ENCODE measurements at regions not wholly inside any gene's neighbourhood (a gene's known extent, or its start where the extent isn't known, plus 50 kb on each side); places are given as distances from the start of the nearest gene placed in this dataset.

DNA sequence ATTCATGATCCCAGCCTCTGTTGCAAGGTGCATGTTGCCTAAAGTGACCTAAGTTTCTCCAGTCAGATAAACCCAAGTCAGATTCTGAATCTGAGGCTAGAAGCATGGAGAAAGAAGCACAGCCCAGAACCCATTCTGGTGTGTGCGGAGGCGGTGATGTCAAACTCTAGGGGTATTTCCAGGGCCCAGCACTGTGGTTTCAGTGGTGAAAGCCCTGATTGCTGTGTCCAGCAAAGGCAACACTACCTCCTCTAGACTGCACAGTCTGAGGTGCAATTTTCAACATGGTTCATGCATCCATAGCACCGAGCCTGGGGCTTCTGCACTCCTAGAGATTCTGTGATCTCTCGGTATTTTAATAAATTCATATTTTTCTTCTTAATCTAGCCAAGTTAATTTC lies 264.8 kb upstream of the KLHL29 start:
- DNase-seq (ENCODE audit: low read depth, low spot score), result no peak

DNA sequence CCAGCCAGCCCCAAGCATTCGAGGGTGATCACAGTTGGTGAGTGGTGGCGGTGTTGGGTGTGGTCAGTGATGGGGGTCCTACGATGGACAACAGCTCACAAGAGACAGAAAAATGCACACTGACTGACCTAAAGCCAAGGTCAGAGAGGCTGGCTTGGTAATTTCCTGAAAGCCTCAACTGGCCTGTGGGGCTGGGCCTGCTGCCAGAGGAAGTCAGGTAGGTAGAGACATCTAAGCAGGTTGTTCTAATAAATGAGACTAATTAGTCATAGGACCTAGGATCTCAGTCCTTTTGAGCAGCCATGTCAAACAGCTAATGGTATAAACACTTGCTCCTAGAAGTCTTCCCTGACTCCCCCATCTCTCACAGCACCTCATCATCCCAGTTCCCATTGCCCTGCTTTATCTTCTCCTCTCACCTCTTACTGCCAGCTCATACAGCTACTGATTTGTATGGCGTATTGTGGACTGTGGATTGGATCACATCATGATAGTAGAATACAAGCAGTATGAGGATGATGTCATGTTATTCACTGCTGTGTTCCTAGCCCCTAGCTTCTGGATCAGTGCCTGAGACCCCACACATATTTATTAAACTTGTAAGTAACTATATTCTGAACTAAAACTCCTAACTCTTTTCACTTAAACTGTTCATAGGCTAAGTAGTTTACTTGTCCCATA lies 262.9 kb upstream of the KLHL29 start:
- no peak for DNase-seq (ENCODE audit: low read depth, low spot score)

DNA sequence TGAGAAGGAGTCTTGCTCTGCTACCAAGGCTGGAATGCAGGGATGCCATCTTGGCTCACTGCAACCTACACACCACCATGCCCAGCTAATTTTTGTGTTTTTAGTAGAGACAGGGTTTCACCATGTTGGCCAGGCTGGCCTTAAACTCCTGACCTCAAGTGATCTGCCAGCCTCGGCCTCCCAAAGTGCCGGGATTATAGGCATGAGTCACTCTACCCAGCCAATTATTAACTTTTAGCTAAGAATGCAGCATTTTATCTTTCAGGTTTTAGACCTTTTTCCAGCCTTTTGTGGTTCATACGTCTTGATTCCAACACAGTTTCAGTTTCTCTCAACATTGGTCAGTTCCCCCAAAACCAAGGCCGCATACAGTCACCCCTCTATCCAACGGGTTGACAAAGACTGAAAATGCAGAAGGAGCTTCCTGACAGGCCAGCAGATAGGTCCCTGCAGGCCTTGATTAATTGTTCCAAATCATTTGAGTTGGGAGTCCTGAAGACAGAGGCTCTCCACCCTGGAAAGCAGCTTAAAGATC lies 262.2 kb upstream of the KLHL29 start:
- no peak for DNase-seq (ENCODE audit: low read depth, low spot score)

DNA sequence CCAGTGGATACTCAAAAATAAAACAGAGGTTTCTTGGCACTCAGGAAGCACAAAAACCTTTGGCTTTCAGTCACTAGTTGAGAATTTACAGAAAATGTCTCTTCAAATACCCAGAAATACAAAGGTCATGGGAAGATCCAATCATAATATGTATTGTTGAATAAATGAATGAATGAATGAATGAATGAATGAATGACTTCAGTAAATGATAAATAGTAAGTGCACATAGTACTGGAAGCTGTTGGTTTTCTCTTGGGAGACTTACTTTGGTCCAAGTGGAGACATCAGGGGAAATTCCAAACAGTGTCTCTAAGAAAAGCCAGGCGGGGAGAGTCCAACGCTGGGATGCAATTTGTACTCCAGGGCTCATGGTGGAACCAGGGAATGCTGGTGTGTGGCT lies 261.3 kb upstream of the KLHL29 start:
- no peak for DNase-seq (ENCODE audit: low read depth, low spot score)

DNA sequence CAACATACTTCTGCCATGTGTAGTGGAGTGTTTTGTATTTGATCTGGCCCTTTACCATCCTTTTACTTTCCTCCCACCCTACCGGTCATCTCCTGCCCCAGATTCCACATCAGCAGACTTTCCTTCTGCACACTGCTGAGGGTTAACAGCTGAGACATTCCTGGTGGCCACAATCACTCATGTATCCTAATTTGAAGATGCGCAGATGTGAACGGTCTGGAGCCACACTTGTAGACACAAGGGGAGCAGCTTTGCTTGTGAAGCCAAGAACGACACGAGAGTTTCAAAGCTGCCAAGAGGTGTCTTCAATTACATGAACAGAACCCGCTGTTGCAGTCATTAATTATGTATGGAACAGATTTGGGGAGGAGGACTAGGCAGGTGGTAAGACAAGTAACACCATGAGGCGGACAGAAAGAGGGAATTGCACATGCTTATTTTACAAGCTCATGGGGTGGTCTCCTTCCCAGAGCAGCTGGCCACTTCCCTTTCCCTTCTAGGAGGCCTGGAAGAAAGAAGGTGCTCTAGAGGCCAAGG lies 260.7 kb upstream of the KLHL29 start:
- DNase-seq (ENCODE audit: low read depth, low spot score), result no peak

DNA sequence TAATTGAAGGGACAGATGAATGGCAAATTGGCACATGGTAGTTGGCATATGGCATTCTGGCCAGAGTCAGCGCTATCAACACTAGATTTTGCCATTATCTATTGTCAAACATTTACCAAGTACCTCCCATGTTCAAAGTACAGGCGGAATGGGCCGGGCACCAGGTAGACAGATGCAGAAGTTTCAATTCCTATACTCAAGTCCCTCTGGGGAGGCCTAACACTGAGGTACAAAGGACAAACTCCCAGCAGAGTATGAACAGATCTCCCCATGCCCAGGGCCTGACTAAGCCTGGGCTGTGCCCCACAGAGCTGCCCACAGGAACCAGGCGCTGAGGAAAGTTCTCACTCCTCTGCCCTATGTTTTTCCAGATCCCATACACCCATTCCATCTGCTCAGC lies 257.5 kb upstream of the KLHL29 start:
- no peak for DNase-seq (ENCODE audit: low read depth, low spot score)

DNA sequence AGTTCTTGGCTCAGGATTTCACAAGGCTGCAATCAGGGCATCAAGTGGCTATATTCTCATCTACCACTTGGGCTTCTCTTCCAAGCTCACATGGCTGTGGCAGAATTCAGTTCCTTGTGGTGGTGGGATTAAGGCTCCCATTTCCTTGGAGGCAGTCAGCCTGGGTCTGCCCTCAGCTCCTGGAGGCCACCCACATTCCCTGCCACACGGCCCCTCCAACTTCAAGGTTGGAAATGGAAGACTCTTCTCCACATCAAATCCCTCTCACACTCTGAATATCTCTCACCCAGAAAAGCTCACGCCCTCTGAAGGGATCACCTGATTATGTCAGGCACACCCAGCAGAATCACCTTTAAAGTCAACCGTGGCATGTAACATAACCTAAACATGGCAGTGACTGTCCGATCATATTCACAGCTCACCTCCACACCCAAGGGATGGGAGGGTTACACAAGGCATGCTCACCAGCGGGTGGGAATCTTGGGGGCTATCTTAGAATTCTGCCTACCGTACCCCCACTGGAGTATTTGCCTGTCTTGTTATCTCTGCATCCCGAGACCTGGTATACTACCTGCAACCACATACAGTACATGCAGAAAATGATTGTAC lies 256.2 kb upstream of the KLHL29 start:
- no peak for DNase-seq (ENCODE audit: low read depth, low spot score)

DNA sequence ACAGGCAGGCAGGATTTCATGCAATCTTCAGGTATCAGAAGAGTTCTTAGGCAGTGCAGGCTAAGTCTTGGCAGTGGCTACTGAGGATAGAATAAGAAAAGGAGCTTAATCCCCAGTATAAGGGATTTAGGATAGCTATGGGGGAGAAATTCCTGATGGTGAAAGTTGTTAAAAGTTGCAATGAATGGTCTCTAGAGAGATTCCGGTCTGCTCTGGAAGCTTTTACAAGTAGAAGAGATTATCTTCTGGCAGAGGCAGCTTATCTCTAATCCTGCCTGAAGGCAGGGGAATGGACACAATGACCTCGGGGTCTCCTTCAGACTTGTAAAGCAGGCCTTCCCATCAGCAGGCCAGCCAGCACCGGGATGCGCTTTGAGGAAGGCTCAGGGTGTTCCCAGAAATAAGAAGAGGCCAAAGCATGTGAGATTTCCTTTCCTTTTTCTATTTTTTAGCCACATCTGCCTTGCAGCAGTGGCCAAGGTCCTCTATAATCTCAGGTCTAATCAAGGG lies 253.9 kb upstream of the KLHL29 start:
- no peak for DNase-seq (ENCODE audit: low read depth, low spot score)

DNA sequence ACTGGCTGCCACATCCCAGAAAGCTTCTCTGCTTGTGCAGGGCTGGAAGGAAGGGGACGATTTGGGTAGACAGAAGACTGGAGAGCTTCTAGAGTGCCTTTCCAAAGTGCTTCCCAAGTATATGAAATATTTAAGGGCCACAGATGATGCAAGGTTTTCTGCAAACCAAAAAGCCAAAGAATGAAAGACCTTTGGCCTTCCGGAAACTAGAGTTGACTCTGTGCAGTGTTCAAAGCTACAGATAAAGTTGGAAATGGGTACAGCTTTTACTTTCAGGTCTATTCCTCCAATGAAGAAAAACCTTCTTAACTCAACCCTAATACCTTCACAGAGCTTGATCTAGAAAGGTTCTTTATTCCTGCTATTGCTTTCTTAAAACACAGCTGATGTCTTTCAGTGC lies 253.0 kb upstream of the KLHL29 start:
- DNase-seq (ENCODE audit: low read depth, low spot score), result no peak

DNA sequence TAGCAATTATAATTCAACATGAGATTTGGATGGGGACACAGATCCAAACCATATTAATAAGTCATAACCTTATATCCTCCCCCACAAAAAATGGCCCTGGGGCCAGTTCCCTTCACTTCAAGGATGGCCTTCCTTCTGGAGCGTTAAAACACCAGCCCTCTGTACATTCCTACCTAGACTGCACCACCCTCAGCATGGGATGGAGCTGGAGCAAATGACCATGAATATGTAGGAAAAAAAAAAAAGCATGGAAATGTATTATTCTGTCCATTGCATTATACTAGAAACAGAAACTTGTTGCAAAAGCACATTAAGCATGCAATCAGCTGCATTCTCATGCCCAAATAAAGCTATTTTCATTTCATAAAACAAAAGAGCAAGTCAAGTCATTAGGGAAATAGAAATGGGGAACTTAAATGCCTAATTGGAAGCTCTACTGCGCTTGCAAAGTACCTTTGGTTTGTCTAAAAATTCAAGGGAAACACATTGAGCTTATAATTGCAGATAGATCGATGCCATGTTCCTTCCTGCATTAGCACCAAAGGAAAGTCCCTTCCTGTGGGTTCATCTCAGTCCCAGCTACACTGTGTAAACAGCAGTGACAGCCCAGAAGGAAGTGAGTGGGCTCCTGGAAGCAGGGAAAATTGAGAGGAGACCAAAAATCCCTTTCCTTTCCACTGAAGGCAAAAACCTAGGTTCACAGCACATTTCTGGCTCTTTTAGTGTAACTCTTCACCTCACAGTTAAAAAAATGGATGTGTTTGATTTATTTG lies 252.0 kb upstream of the KLHL29 start:
- DNase-seq (ENCODE audit: low read depth, low spot score), result no peak

DNA sequence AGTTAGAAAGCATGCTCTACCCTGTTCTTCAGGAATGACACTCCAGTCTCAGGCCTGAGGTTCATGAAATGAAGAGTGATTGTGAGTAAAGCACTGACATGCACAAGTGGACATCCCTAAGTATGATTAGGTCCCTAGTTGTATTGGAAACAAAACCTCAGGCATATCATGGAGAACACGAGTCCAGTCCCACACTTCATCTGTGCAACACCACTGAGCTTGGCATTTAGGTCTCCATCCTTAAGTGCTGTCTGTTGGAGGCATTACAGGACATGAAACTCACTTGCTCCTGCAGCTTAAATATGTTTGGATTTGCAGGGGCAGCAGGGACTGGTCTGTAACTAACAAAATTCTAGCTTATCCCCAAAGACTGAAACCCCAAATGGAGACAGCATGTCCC lies 250.3 kb upstream of the KLHL29 start:
- DNase-seq (ENCODE audit: low read depth, low spot score), result no peak

DNA sequence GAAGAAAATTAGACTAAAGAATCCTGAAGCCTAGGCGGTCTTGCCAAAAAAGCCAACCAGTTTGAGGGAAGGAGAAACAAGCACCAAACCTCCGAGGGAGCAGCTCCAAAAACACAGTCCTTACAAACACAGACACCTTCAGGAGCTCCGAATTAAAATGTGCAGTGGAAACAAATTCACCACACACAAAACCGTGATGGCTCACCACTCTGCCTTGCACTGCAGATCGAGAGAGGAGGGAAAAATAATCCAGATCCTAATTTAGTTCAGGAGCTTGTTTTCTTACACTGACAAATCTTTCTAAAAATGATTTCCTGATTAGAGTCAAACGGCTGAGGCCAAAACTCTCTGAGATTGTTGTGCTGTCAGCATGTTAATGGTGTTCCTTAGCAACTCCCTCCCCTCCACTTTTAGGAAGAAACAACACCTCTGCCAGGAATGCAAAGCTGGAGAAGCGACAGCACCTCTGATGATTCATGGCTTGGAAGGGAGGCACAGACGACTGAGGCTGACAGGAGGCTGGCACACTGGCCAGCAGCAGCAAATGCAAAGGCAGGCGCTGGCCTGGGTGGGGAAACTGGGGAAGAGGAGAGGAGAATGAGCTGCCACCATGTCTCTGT lies 249.4 kb upstream of the KLHL29 start:
- DNase-seq (ENCODE audit: low read depth, low spot score), result no peak

DNA sequence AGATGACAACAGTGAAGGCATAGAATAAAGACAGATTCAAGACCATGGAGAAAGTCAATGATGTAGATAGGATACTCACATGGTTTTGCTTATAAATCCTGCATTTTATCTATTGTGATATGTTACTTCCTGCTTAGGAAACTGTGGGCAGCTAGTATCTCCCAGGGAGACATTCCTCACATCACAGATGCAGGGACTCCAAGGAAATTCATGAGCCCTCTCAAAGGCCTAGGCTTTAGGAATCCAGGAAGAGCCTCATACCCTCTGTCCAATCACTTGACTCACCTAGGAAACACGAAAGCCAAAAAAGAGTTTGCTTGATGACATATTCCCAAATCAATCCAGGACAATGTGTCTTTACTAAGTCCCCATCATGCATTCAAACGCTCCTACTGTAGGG lies 247.8 kb upstream of the KLHL29 start:
- no peak for DNase-seq (ENCODE audit: low read depth, low spot score)

DNA sequence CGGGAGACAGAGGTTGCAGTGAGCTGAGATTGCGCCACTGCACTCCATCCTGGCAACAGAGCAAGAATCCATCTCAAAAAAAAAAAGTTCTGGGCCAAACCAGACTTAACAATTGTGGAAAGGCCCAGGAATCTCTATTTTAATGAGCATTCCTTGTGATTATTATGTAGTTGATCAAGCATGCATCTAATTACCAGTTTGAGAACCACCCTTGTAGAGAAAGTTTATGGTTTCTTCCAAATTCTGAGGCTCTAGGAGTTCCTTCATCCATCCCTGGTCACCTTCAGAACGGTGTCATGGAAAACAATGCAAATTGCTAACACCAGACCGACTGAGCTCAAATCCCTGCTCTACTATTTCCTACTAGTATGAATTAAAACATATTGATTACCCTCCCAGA lies 246.3 kb upstream of the KLHL29 start:
- no peak for DNase-seq (ENCODE audit: low read depth, low spot score)

DNA sequence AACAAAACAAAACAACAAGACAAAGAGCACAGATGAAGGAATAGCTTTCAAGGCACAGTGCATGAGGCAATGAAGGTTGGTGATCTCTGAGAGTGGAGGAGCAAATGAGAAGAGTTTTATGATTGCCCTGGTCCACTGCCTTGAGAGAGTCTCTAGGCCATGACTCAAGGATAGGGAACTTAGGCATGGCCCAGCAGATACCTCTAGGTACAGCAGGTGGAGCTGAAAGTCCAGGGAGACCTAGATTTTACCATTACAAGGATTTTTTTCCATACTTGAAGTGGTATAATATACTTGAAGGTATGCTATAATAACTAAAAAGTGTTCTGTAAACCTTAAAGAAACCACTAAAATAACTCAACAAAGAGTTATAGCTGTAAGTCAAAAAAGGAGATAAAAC lies 239.5 kb upstream of the KLHL29 start:
- DNase-seq (ENCODE audit: low read depth, low spot score), result no peak

DNA sequence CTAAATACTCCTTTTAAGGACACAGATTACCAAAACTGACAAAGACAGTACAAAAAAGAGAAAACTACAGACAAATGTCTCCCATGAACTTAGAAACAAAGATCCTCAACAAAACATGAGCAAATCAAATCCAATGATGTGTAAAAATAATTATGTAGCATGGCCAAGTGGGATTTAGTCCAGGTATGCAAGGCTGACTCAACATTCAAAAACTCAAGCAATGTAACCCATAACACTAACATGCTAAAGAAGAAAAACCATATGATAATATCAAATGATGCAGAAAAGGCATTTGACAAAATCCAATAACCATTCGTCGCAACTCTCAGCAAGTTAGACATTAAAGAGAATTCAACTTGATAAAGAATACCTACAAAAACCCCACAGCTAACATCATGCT lies 239.0 kb upstream of the KLHL29 start:
- no peak for DNase-seq (ENCODE audit: low read depth, low spot score)

DNA sequence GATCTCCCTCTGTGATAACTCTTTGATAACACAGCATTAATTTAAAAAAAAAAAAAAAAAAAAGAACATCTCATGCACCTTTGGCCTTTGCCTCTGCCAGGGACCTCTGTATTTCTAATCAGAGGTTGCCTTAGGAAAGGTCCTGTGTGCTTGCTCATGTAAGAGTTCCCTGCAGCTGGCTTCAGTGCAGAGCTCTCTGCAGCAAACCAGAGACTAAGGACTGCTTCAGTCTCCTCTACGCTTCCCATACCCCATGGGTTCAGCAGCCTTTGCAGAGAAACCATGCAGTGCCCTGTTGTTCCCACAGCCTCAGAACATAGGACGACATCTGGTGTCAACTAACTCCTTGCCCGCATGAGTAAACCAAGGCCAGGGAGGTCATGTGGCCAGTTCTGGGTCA lies 236.6 kb upstream of the KLHL29 start:
- no peak for DNase-seq (ENCODE audit: low read depth, low spot score)

DNA sequence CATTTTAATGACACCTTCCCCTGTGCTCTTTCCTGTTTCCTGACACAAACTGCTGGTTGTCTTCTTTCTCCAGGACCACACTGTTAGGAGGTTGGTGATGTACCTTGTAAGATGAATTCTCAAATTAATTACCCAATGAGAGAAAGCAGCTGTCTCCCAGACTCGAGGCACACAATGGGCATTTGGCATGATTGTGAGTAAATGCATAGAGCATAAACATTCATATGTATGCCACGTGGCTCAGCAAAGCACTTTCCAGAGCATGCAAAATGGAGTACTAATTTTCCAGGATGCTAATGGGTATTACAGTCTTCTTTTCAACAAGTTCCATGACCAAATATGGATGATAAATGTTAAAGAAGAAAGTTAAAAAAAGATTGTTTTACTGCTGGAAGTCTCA lies 235.2 kb upstream of the KLHL29 start:
- DNase-seq (ENCODE audit: low read depth, low spot score), result no peak

DNA sequence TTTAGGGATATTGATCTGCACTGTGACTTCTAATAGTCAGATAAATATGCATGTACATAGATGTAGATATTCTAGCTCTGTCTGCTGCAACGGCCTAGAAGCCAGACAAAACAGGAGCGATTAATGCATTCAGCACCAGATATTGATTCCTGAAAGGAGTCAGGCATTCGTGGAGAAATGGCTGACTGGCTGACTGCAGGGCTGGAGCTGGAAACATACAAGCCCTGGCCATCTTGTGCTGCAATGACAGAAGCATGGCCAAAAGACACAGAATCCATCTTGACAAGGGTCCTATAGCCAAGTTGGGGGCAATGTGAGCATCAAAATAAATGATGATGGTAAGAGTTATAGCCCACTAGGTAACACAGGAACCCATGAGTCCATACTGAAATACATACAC lies 231.5 kb upstream of the KLHL29 start:
- no peak for DNase-seq (ENCODE audit: low read depth, low spot score)

DNA sequence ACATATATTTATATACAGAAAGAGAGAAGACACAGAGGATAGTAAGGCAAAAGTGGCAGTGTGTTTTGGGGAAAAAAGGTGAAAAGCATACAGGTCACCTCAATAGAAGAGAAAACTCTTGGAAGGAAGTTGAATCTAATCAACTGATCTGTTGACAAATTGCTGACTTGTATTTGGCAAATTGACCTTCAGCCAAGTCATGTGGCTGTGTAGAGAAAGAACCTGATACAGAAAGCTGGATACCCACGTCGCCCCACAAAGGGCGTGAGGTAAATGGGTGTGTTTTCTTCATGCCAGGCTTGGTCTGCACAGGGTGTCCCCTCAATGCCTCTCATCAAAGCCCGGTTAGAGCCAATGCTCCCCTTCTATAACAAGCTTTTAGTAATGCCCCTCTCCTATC lies 230.0 kb upstream of the KLHL29 start:
- DNase-seq (ENCODE audit: low read depth, low spot score), result no peak

DNA sequence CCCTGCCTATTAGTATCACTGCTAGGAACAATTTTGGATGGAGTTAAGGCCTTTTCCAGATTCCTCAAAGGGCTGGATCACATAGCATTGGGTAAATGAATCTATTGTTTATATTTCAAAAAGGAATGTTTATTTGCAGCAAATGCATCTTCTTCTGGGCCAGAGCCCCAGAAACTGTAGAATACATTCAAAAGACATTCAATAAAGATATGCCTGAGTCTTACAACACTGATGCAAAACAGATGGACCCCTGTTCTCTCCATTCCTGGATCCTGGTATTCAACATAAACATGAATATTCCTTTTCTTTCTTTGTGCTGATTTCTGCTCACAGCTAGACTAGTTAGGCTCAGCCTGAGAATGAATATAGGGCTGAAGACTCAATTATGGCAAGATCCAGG lies 227.2 kb upstream of the KLHL29 start:
- no peak for DNase-seq (ENCODE audit: low read depth, low spot score)

DNA sequence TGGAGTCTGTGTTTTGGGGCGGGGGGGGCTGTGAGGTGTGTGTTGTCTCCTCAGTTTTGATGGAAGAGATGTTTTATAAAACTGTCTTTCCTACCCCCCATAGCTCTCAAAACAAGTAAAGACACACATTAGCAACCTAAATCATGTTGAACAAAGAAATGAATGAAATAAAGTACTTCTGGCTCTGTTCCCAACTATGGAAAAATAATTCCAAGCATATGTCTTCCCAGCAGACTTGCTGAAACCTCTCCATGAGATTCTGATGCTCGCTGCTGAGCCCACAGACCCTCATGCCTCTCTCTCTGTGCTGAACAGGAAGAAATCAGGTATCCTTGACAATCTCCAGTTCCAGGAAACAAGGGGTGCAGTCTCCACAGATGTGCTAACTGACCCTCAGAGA lies 226.7 kb upstream of the KLHL29 start:
- no peak for DNase-seq (ENCODE audit: low read depth, low spot score)
